ENCODE measurements at regions not wholly inside any gene's neighbourhood (a gene's known extent, or its start where the extent isn't known, plus 50 kb on each side); places are given as distances from the start of the nearest gene placed in this dataset.

- Histone ChIP-seq H3K36me3 (replicated peaks; ENCODE audit: control insufficient read depth, insufficient read depth, low read length) (no peaks in the 10 kb centered on the region), H3K4me3 (ENCODE audit: insufficient read depth, low read depth, low read length) (no peak overlapping the region), H3K27me3 (ENCODE audit: control insufficient read depth, insufficient read depth, low read length) (no peaks in the 10 kb centered on the region)
- no peak for DNase-seq
Measured at GRCh38 chr12:118549510-118549980, 173.2 kb downstream of the SUDS3 start.

GRCh38 chr12:118553856-118554504 lies 177.6 kb downstream of the SUDS3 start:
- no peaks in the 10 kb centered on the region for H3K27me3 ChIP-seq (ENCODE audit: control insufficient read depth, insufficient read depth, low read length)
- H3K4me3 ChIP-seq (ENCODE audit: insufficient read depth, low read depth, low read length) = no peak overlapping the region
- no peaks in the 10 kb centered on the region for H3K36me3 ChIP-seq (replicated peaks; ENCODE audit: control insufficient read depth, insufficient read depth, low read length)
- no peak for DNase-seq

GRCh38 chr12:118558941-118559340 lies 182.6 kb downstream of the SUDS3 start:
- no peaks in the 10 kb centered on the region for H3K36me3 ChIP-seq (replicated peaks; ENCODE audit: control insufficient read depth, insufficient read depth, low read length)
- no peak for DNase-seq
- H3K27me3 ChIP-seq (ENCODE audit: control insufficient read depth, insufficient read depth, low read length) = no peaks in the 10 kb centered on the region
- no peak overlapping the region for H3K4me3 ChIP-seq (ENCODE audit: insufficient read depth, low read depth, low read length)

- no peaks in the 10 kb centered on the region for H3K27me3 ChIP-seq (ENCODE audit: control insufficient read depth, insufficient read depth, low read length)
- no peak overlapping the region for H3K4me3 ChIP-seq (ENCODE audit: insufficient read depth, low read depth, low read length)
- no peak for DNase-seq
- H3K36me3 ChIP-seq (replicated peaks; ENCODE audit: control insufficient read depth, insufficient read depth, low read length) = no peaks in the 10 kb centered on the region
Measured at GRCh38 chr12:118560733-118561132, 184.4 kb downstream of the SUDS3 start.

- no peak for DNase-seq
- no peaks in the 10 kb centered on the region for H3K27me3 ChIP-seq (ENCODE audit: control insufficient read depth, insufficient read depth, low read length)
- no peaks in the 10 kb centered on the region for H3K36me3 ChIP-seq (replicated peaks; ENCODE audit: control insufficient read depth, insufficient read depth, low read length)
- no peak overlapping the region for H3K4me3 ChIP-seq (ENCODE audit: insufficient read depth, low read depth, low read length)
Measured at GRCh38 chr12:118571730-118572129, 195.4 kb downstream of the SUDS3 start.

GRCh38 chr12:118574288-118574687 lies 197.9 kb downstream of the SUDS3 start:
- Histone ChIP-seq H3K27me3 (ENCODE audit: control insufficient read depth, insufficient read depth, low read length) (no peaks in the 10 kb centered on the region), H3K36me3 (replicated peaks; ENCODE audit: control insufficient read depth, insufficient read depth, low read length) (no peaks in the 10 kb centered on the region), H3K4me3 (ENCODE audit: insufficient read depth, low read depth, low read length) (no peak overlapping the region)
- no peak for DNase-seq

GRCh38 chr12:118575730-118576129 lies 199.4 kb downstream of the SUDS3 start:
- Histone ChIP-seq H3K4me3 (ENCODE audit: insufficient read depth, low read depth, low read length) (no peak overlapping the region), H3K27me3 (ENCODE audit: control insufficient read depth, insufficient read depth, low read length) (no peaks in the 10 kb centered on the region)

GRCh38 chr12:118581371-118581770 lies 205.0 kb downstream of the SUDS3 start:
- no peak for DNase-seq
- Histone ChIP-seq H3K36me3 (replicated peaks; ENCODE audit: control insufficient read depth, insufficient read depth, low read length) (no peaks in the 10 kb centered on the region), H3K4me3 (ENCODE audit: insufficient read depth, low read depth, low read length) (no peak overlapping the region), H3K27me3 (ENCODE audit: control insufficient read depth, insufficient read depth, low read length) (no peaks in the 10 kb centered on the region)

More at GRCh38 chr12:118575730-118576129, 199.4 kb downstream of the SUDS3 start:
- H3K36me3 ChIP-seq (replicated peaks; ENCODE audit: control insufficient read depth, insufficient read depth, low read length) = no peaks in the 10 kb centered on the region
- DNase-seq = no peak

- DNase-seq = no peak
- no peaks in the 10 kb centered on the region for H3K36me3 ChIP-seq (replicated peaks; ENCODE audit: control insufficient read depth, insufficient read depth, low read length)
- H3K4me3 ChIP-seq (ENCODE audit: insufficient read depth, low read depth, low read length) = no peak overlapping the region
- no peaks in the 10 kb centered on the region for H3K27me3 ChIP-seq (ENCODE audit: control insufficient read depth, insufficient read depth, low read length)
Measured at GRCh38 chr12:118582863-118583262, 206.5 kb downstream of the SUDS3 start.

- Histone ChIP-seq H3K4me3 (ENCODE audit: insufficient read depth, low read depth, low read length) (no peak overlapping the region), H3K36me3 (replicated peaks; ENCODE audit: control insufficient read depth, insufficient read depth, low read length) (no peaks in the 10 kb centered on the region), H3K27me3 (ENCODE audit: control insufficient read depth, insufficient read depth, low read length) (no peaks in the 10 kb centered on the region)
- DNase-seq = no peak
Measured at GRCh38 chr12:118586433-118586832, 210.1 kb downstream of the SUDS3 start.

- H3K27me3 ChIP-seq (ENCODE audit: control insufficient read depth, insufficient read depth, low read length) = no peaks in the 10 kb centered on the region
- no peaks in the 10 kb centered on the region for H3K36me3 ChIP-seq (replicated peaks; ENCODE audit: control insufficient read depth, insufficient read depth, low read length)
- no peak overlapping the region for H3K4me3 ChIP-seq (ENCODE audit: insufficient read depth, low read depth, low read length)
- DNase-seq = no peak
Measured at GRCh38 chr12:118589162-118589561, 212.8 kb downstream of the SUDS3 start.

GRCh38 chr12:118590406-118591150 lies 214.2 kb downstream of the SUDS3 start:
- no peak for DNase-seq
- Histone ChIP-seq H3K27me3 (ENCODE audit: control insufficient read depth, insufficient read depth, low read length) (no peaks in the 10 kb centered on the region), H3K4me3 (ENCODE audit: insufficient read depth, low read depth, low read length) (no peak overlapping the region), H3K36me3 (replicated peaks; ENCODE audit: control insufficient read depth, insufficient read depth, low read length) (no peaks in the 10 kb centered on the region)

GRCh38 chr12:118603610-118604361 lies 227.4 kb downstream of the SUDS3 start:
- Histone ChIP-seq H3K4me3 (ENCODE audit: insufficient read depth, low read depth, low read length) (no peak overlapping the region), H3K27me3 (ENCODE audit: control insufficient read depth, insufficient read depth, low read length) (no peaks in the 10 kb centered on the region), H3K36me3 (replicated peaks; ENCODE audit: control insufficient read depth, insufficient read depth, low read length) (no peaks in the 10 kb centered on the region)
- DNase-seq = no peak

GRCh38 chr12:118606690-118607089 lies 230.3 kb downstream of the SUDS3 start:
- no peak overlapping the region for H3K4me3 ChIP-seq (ENCODE audit: insufficient read depth, low read depth, low read length)
- H3K27me3 ChIP-seq (ENCODE audit: control insufficient read depth, insufficient read depth, low read length) = no peaks in the 10 kb centered on the region
- DNase-seq = no peak
- H3K36me3 ChIP-seq (replicated peaks; ENCODE audit: control insufficient read depth, insufficient read depth, low read length) = no peaks in the 10 kb centered on the region

GRCh38 chr12:118607831-118608230 lies 231.5 kb downstream of the SUDS3 start:
- H3K4me3 ChIP-seq (ENCODE audit: insufficient read depth, low read depth, low read length) = no peak overlapping the region
- no peaks in the 10 kb centered on the region for H3K36me3 ChIP-seq (replicated peaks; ENCODE audit: control insufficient read depth, insufficient read depth, low read length)
- DNase-seq = no peak
- H3K27me3 ChIP-seq (ENCODE audit: control insufficient read depth, insufficient read depth, low read length) = no peaks in the 10 kb centered on the region

Measured in H7 (cell line).